HepG2 (cell line): ENCODE measurements at regions not wholly inside any gene's neighbourhood (a gene's known extent, or its start where the extent isn't known, plus 50 kb on each side); places are given as distances from the start of the nearest gene placed in this dataset.

Source experiments
- ATAC-seq: fragments of 200-7000 bp; cut with Tn5 transposase; 3 replicates; pipeline ENCODE4 v1.9.1; 2020; ENCODE audit warnings: mild to moderate bottlenecking, moderate library complexity
- BruUV-seq: library from RNA; stranded (reverse); fragments of 400-500 nt; replicated peaks from 2 replicates; lab custom pipeline; 2021; lab: Mats Ljungman, UMichigan
- CTCF ChIA-PET: fragments of 300-600 bp; formaldehyde crosslinking; extraction: SDS; loops from one replicate; lab custom pipeline; 2021; ENCODE audit warnings: low total read pairs, inconsistent platforms, low intra/inter-chr PET ratio; lab: Yijun Ruan, JAX
- POLR2A ChIA-PET: fragments of 350-600 bp; sonication (Branson Sonifier 250); formaldehyde crosslinking; loops from one replicate; lab custom pipeline; 2020; ENCODE audit warnings: antibody characterized with exemption, inconsistent platforms; lab: Yijun Ruan, JAX
- DNase-seq: peaks from one replicate; pipeline ENCODE4 v3.0.0-alpha.2; 2015; ENCODE audit warnings: low spot score
- FAIRE-seq: peaks from 3 replicates; lab custom pipeline; 2011; peaks lifted over from hg19 to GRCh38; lab: Jason Lieb, UNC
- H2AFZ ChIP-seq: one replicate; pipeline ENCODE4 v1.6.1; 2011; ENCODE audit warnings: low read length, inconsistent platforms
- H3K27ac ChIP-seq: fragments of 300-600 bp; 3 replicates; pipeline ENCODE4 v1.8.0; 2011; ENCODE audit warnings: mixed run types, mild to moderate bottlenecking, mixed read lengths, low read length, inconsistent platforms; ENCODE audit not compliant: insufficient read depth; ENCODE audit errors: extremely low read length
- H3K27me3 ChIP-seq, 2 experiments: fragments of 200-600 bp in 1 of 2; 2 replicates in 1 of 2; 3 replicates in 1 of 2; pipeline versions ENCODE4 v1.6.0 to v1.8.0; 2011; ENCODE audit warnings: low read length in 2 of 2, mild to moderate bottlenecking in 2 of 2, moderate library complexity in 2 of 2, inconsistent platforms in 1 of 2; ENCODE audit not compliant: insufficient read depth in 2 of 2, control insufficient read depth in 1 of 2
- H3K36me3 ChIP-seq, 2 experiments: fragments of 200-600 bp in 1 of 2; replicated peaks in 1 of 2; 2 replicates in 1 of 2; 3 replicates in 1 of 2; pipeline versions ENCODE4 v1.5.1 to v1.8.0; 2011; ENCODE audit warnings: low read length in 2 of 2, inconsistent platforms in 1 of 2; ENCODE audit not compliant: insufficient read depth in 2 of 2, control insufficient read depth in 1 of 2
- H3K4me1 ChIP-seq: 2 replicates; pipeline ENCODE4 v1.5.1; 2012; ENCODE audit warnings: low read length, inconsistent platforms; ENCODE audit not compliant: insufficient read depth
- H3K4me2 ChIP-seq: 2 replicates; pipeline ENCODE4 v1.6.0; 2011; ENCODE audit warnings: low read depth, low read length, inconsistent platforms
- H3K4me3 ChIP-seq, 3 experiments: fragments of 200-600 bp in 1 of 3; sonication (generic), shearing (Covaris generic) in 1 of 3; replicated peaks in 1 of 3; 2 replicates each; pipeline ENCODE4 v1.5.1; 2011 to 2016; ENCODE audit warnings: low read length in 3 of 3, inconsistent platforms in 2 of 3, low read depth in 2 of 3, mild to moderate bottlenecking in 2 of 3, control low read depth in 1 of 3, mixed read lengths in 1 of 3; ENCODE audit not compliant: insufficient read depth in 1 of 3
- H3K79me2 ChIP-seq: one replicate; pipeline ENCODE4 v1.6.1; 2011; ENCODE audit warnings: low read length, inconsistent platforms; ENCODE audit not compliant: insufficient read depth
- H3K9ac ChIP-seq: 2 replicates; pipeline ENCODE4 v1.6.0; 2011; ENCODE audit warnings: mild to moderate bottlenecking, low read depth, low read length, inconsistent platforms; ENCODE audit not compliant: insufficient read depth
- H3K9me3 ChIP-seq: 2 replicates; pipeline ENCODE4 v1.5.1; 2012; ENCODE audit warnings: mild to moderate bottlenecking, low read length
- H4K20me1 ChIP-seq: 2 replicates; pipeline ENCODE4 v1.6.0; 2011; ENCODE audit warnings: inconsistent platforms, mild to moderate bottlenecking, low read length, moderate library complexity; ENCODE audit not compliant: insufficient read depth
- CEBPZ ChIP-seq: IDR thresholded peaks from 2 replicates; pipeline ENCODE4 v1.6.1; 2012; ENCODE audit warnings: low read length, improper control_type of control experiment
- DR1 ChIP-seq: sonication (generic); formaldehyde crosslinking; IDR thresholded peaks from 2 replicates; pipeline ENCODE4 v1.8.0; 2021; ENCODE audit warnings: mild to moderate bottlenecking, missing genetic modification reagents, inconsistent platforms
- IRX3 ChIP-seq: sonication (generic); formaldehyde crosslinking; IDR thresholded peaks from 2 replicates; pipeline ENCODE4 v1.8.1; 2023; ENCODE audit warnings: mild to moderate bottlenecking, low read depth, missing genetic modification reagents, borderline replicate concordance
- PHF20 ChIP-seq: sonication (generic); formaldehyde crosslinking; IDR thresholded peaks from 2 replicates; pipeline ENCODE4 v1.5.0; 2020; ENCODE audit warnings: mild to moderate bottlenecking, missing genetic modification reagents
- POLR2A ChIP-seq, 2 experiments: IDR thresholded peaks; 2 replicates each; pipeline ENCODE4 v1.6.1; 2011; ENCODE audit warnings: low read depth in 2 of 2, low read length in 2 of 2, mild to moderate bottlenecking in 1 of 2, moderate library complexity in 1 of 2; ENCODE audit not compliant: insufficient read depth in 1 of 2
- TOPORS ChIP-seq: sonication (generic); formaldehyde crosslinking; IDR thresholded peaks from 2 replicates; pipeline ENCODE4 v1.8.0; 2023; ENCODE audit warnings: mild to moderate bottlenecking, missing genetic modification reagents
- U2AF1 ChIP-seq: fragments of 200-400 bp; formaldehyde crosslinking; optimal IDR thresholded peaks from 2 replicates; pipeline ENCODE3; 2017; ENCODE audit warnings: mild to moderate bottlenecking, low read depth, low read length
- USF2 ChIP-seq, 2 experiments: sonication (generic) in 1 of 2; formaldehyde crosslinking in 1 of 2; IDR thresholded peaks; 2 replicates each; pipeline versions ENCODE4 v1.5.1 to v1.6.1; 2011 to 2020; ENCODE audit warnings: borderline replicate concordance in 1 of 2, low read depth in 1 of 2, low read length in 1 of 2, mild to moderate bottlenecking in 1 of 2, missing genetic modification reagents in 1 of 2, moderate library complexity in 1 of 2
- ZNF589 ChIP-seq: sonication (generic); formaldehyde crosslinking; conservative IDR thresholded peaks from 2 replicates; pipeline ENCODE4 v1.8.0; 2022; ENCODE audit warnings: mild to moderate bottlenecking, moderate library complexity, missing genetic modification reagents
- WGBS: methylation state at CpG from one replicate; pipeline ENCODE4 v1.1.6; 2017; ENCODE audit warnings: low lambda C conversion rate; 5-methylcytosine and 5-hydroxymethylcytosine counted together
- in situ Hi-C: cut with HindIII; loops from 2 replicates; pipeline ENCODE4 v1.10.0; 2017; ENCODE audit warnings: low pct_unique_long_range_greater_than_20kb; ENCODE audit not compliant: extremely low pct_ligation_motif_present
- intact Hi-C: fragments of 100-400 bp; cut with micrococcal nuclease; formaldehyde crosslinking; loops from one replicate; pipeline ENCODE4 v1.10.0; 2022; ENCODE audit not compliant: unreplicated experiment

- H3K27me3 ChIP-seq: no peaks in the 10 kb centered on the region
- ChIA-PET POLR2A (no interaction called here), CTCF (no interaction called here)
- 6% methylated on average over 1 of the region's 2 CpGs for WGBS
- BruUV-seq: no TSS peak
- in situ Hi-C loops: no loop called here
- no peak for FAIRE-seq
- H3K79me2 ChIP-seq: no peaks in the 10 kb centered on the region
- no peak for DNase-seq
- no peaks in the 10 kb centered on the region for H4K20me1 ChIP-seq
- H2AFZ ChIP-seq: no peak overlapping the region
- no peak overlapping the region for H3K4me2 ChIP-seq
- no peak for TF ChIP-seq PHF20
- no peak for TF ChIP-seq USF2 (IDR thresholded peaks at IDR 0.05; ENCODE audit: low read depth, low read length)
- no peak for TF ChIP-seq USF2 (CRISPR knock-in tag; IDR thresholded peaks at IDR 0.05; ENCODE audit: borderline replicate concordance)
- no peak for TF ChIP-seq POLR2A (IDR thresholded peaks at IDR 0.05; ENCODE audit: insufficient read depth in 1 of 2, low read depth in 2 of 2, low read length in 2 of 2)
- TF ChIP-seq ZNF589 (CRISPR knock-in tag): no peak
- no peak for TF ChIP-seq CEBPZ
- no peak for TF ChIP-seq IRX3 (CRISPR knock-in tag)
- no peak for TF ChIP-seq DR1 (CRISPR knock-in tag)
- TF ChIP-seq TOPORS (CRISPR knock-in tag): no peak
- TF ChIP-seq U2AF1: no peak
- no peaks in the 10 kb centered on the region for H3K9me3 ChIP-seq
- no peaks in the 10 kb centered on the region for H3K4me1 ChIP-seq
- no peak for ATAC-seq
- intact Hi-C loops: no loop called here
- no peaks in the 10 kb centered on the region for H3K36me3 ChIP-seq
- no peak overlapping the region for H3K27ac ChIP-seq
- H3K4me3 ChIP-seq: no peak overlapping the region
- no peak overlapping the region for H3K9ac ChIP-seq
These were observed 648.1 kb downstream of the MID1IP1 start for GRCh38 chrX:39449352-39449751.
